Endodermal cell (in vitro differentiated cells): ENCODE measurements at regions not wholly inside any gene's neighbourhood (a gene's known extent, or its start where the extent isn't known, plus 50 kb on each side); places are given as distances from the start of the nearest gene placed in this dataset.
A peak's percentile ranks its signal among the peaks of the same experiment; 100 is the strongest.

Source experiments
- DNase-seq: peaks from one replicate; pipeline ENCODE4 v3.0.0-alpha.2; 2017
- H3K27ac ChIP-seq: 2 replicates; pipeline ENCODE4 v1.5.1; 2013; ENCODE audit warnings: mild to moderate bottlenecking, low read depth, low read length, moderate library complexity
- H3K27me3 ChIP-seq: 2 replicates; pipeline ENCODE4 v1.6.1; 2013; ENCODE audit warnings: mild to moderate bottlenecking, low read length, moderate library complexity; ENCODE audit not compliant: insufficient read depth, control insufficient read depth, poor library complexity, severe bottlenecking
- H3K36me3 ChIP-seq: 2 replicates; pipeline ENCODE4 v1.7.0; 2013; ENCODE audit warnings: mild to moderate bottlenecking, low read length, moderate library complexity; ENCODE audit not compliant: control insufficient read depth, insufficient read depth
- H3K4me1 ChIP-seq: one replicate; pipeline ENCODE4 v1.7.0; 2013; ENCODE audit warnings: low read length; ENCODE audit not compliant: control insufficient read depth, insufficient read depth
- H3K4me3 ChIP-seq: 2 replicates; pipeline ENCODE4 v1.5.1; 2013; ENCODE audit warnings: mild to moderate bottlenecking, low read length, moderate library complexity
- H3K9ac ChIP-seq: 2 replicates; pipeline ENCODE4 v1.6.1; 2013; ENCODE audit warnings: mild to moderate bottlenecking, low read length, moderate library complexity; ENCODE audit not compliant: poor library complexity, severe bottlenecking; ENCODE audit errors: extremely low read depth
- H3K9me3 ChIP-seq: 2 replicates; pipeline ENCODE4 v1.6.1; 2013; ENCODE audit warnings: mild to moderate bottlenecking, low read length, moderate library complexity; ENCODE audit not compliant: control insufficient read depth
- H3K27ac Mint-ChIP-seq: 2 replicates; pipeline ENCODE4 v1.8.0; 2020; ENCODE audit warnings: mixed read lengths
- H3K27me3 Mint-ChIP-seq: 2 replicates; pipeline ENCODE4 v1.8.0; 2021; ENCODE audit warnings: mild to moderate bottlenecking, mixed read lengths; ENCODE audit not compliant: insufficient read depth
- H3K36me3 Mint-ChIP-seq: 2 replicates; pipeline ENCODE4 v1.8.0; 2020; ENCODE audit warnings: low read depth, mixed read lengths
- H3K4me1 Mint-ChIP-seq: 2 replicates; pipeline ENCODE4 v1.8.0; 2020; ENCODE audit warnings: mixed read lengths
- H3K4me3 Mint-ChIP-seq: 2 replicates; pipeline ENCODE4 v1.8.0; 2020; ENCODE audit warnings: mild to moderate bottlenecking, moderate library complexity, mixed read lengths
- H3K9me3 Mint-ChIP-seq: 2 replicates; pipeline ENCODE4 v1.8.0; 2020; ENCODE audit warnings: mild to moderate bottlenecking, mixed read lengths
- WGBS, 2 experiments: methylation state at CpG; one replicate each; pipeline versions ENCODE4 v1.1.5 to v1.1.7; 2013; ENCODE audit warnings: missing lambda C conversion rate in 2 of 2, mixed read lengths in 1 of 2; ENCODE audit not compliant: insufficient coverage in 1 of 2, insufficient read length in 1 of 2; 5-methylcytosine and 5-hydroxymethylcytosine counted together
- TF ChIP-seq, protein P1 (sequence below): fragments of 200-600 bp; sonication (generic); conservative IDR thresholded peaks from 2 replicates; pipeline ENCODE4 v1.5.0; 2021; ENCODE audit warnings: antibody characterized with exemption, mild to moderate bottlenecking

DNA sequence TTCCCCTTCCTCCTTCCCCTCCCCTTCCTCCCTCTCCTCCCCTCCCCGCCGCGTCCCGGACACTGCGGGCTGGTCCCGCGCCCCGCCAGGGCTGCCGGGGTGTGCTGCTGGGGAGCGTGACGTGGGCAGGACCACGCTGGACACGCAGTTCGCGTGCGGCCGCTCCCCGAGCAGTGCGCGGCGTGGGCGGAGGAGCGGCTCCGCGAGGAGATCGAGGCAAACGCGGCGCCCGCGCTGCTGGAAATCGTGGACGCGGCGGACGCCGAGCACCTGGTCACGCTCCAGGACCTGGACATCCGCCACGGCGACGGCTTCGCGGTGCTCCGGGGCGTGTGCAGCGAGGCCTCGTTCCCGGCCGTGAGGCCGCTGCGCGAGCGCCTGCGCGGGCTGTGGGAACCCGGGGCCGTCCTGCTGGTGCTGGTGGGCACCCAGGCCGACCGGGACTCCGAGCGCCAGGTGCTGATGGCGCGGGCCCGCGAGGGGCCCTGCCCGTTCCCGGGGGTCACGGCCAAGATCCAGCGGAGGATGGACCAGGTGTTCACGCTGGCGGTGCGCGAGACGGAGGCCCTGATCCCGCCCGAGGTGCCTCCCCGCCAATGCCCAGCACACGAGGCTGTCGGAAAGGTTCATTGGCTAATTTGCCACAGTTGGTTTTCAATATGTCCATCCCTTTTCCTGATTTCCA, 84.3 kb downstream of the TNFAIP2 start:
- Mint-ChIP-seq H3K4me3 (peak overlapping the region; percentile 49), H3K27ac (no peak overlapping the region), H3K36me3 (peaks cover 2% of the 10 kb centered on the region), H3K4me1 (no peaks in the 10 kb centered on the region), H3K27me3 (peaks cover 45% of the 10 kb centered on the region), H3K9me3 (peaks cover 32% of the 10 kb centered on the region)
- TF ChIP-seq, protein P1, sequence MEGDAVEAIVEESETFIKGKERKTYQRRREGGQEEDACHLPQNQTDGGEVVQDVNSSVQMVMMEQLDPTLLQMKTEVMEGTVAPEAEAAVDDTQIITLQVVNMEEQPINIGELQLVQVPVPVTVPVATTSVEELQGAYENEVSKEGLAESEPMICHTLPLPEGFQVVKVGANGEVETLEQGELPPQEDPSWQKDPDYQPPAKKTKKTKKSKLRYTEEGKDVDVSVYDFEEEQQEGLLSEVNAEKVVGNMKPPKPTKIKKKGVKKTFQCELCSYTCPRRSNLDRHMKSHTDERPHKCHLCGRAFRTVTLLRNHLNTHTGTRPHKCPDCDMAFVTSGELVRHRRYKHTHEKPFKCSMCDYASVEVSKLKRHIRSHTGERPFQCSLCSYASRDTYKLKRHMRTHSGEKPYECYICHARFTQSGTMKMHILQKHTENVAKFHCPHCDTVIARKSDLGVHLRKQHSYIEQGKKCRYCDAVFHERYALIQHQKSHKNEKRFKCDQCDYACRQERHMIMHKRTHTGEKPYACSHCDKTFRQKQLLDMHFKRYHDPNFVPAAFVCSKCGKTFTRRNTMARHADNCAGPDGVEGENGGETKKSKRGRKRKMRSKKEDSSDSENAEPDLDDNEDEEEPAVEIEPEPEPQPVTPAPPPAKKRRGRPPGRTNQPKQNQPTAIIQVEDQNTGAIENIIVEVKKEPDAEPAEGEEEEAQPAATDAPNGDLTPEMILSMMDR: no peak
- Histone ChIP-seq H3K27me3 (peaks cover 31% of the 10 kb centered on the region), H3K4me1 (no peaks in the 10 kb centered on the region), H3K27ac (no peak overlapping the region), H3K36me3 (no peaks in the 10 kb centered on the region), H3K9ac (no peak overlapping the region), H3K9me3 (peaks cover 42% of the 10 kb centered on the region), H3K4me3 (peak overlapping the region; percentile 62)
- DNase-seq: peak; percentile 68
- 9 to 27% methylated on average over 10 to 80 of the region's 80 CpGs for WGBS, 2 experiments

DNA sequence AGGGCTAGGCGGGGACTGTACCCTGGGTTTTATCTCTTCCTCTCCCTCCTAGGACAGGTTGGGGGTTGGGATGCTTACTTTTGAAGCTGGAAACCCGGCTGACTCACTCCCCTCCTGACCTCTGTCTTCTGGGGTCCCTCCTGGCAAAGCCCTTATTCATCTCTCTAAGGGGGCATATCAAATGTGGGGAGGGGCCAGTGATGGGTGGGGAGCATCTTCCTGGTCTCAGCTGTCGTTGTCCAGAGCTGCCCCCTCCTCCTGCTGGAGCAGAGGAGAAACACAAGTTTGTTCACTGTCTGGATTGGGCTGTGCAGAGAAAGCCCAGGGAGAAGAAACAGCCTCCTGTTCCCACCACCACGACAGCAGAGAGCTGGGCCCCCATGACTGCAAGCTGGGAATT, 85.8 kb downstream of the TNFAIP2 start:
- WGBS, 2 experiments: 56% methylated on average over 4 of the region's 4 CpGs; no CpG with 5 or more reads in 1 of the 2 experiments
- H3K9me3 ChIP-seq: peaks cover 29% of the 10 kb centered on the region
- TF ChIP-seq, protein P1: peak; percentile 54
- H3K4me1 Mint-ChIP-seq: no peaks in the 10 kb centered on the region
- peaks cover 31% of the 10 kb centered on the region for H3K27me3 ChIP-seq
- H3K36me3 Mint-ChIP-seq: peaks cover 2% of the 10 kb centered on the region
- H3K9me3 Mint-ChIP-seq: peaks cover 21% of the 10 kb centered on the region
- no peak overlapping the region for H3K4me3 Mint-ChIP-seq
- no peak overlapping the region for H3K27ac ChIP-seq
- H3K9ac ChIP-seq: no peak overlapping the region
- no peak overlapping the region for H3K4me3 ChIP-seq
- H3K36me3 ChIP-seq: no peaks in the 10 kb centered on the region
- H3K4me1 ChIP-seq: no peaks in the 10 kb centered on the region
- H3K27ac Mint-ChIP-seq: no peak overlapping the region
- peaks cover 45% of the 10 kb centered on the region for H3K27me3 Mint-ChIP-seq
- DNase-seq: no peak

DNA sequence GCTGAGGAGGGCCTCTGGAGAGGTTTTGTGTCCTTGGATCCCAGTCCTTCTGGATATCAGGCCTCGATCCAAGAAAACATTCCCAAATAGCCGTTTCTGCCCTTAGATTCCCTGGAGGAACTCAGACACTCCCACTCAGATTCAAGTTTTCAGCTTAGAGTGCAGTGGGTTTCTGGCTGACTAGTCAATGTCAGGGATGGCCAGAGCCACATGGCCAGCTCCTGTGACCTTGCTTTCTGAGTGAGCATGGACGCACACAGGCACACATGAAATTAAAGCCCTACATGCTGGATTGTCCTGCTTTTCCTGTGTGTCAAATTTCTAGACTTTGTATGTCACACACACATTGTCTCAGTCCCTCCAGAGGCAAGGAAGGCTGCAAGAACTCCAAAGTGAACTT, 86.2 kb downstream of the TNFAIP2 start:
- Histone ChIP-seq H3K9ac (no peak overlapping the region), H3K27me3 (peaks cover 31% of the 10 kb centered on the region), H3K27ac (no peak overlapping the region), H3K4me3 (no peak overlapping the region), H3K9me3 (peaks cover 25% of the 10 kb centered on the region), H3K36me3 (no peaks in the 10 kb centered on the region), H3K4me1 (no peaks in the 10 kb centered on the region)
- Mint-ChIP-seq H3K4me1 (no peaks in the 10 kb centered on the region), H3K4me3 (no peak overlapping the region), H3K36me3 (peaks cover 2% of the 10 kb centered on the region), H3K27me3 (peaks cover 43% of the 10 kb centered on the region), H3K27ac (no peak overlapping the region), H3K9me3 (peaks cover 17% of the 10 kb centered on the region)
- no peak for DNase-seq
- TF ChIP-seq, protein P1: no peak
- WGBS, 2 experiments: 78 to 90% methylated on average over 3 of the region's 3 CpGs
